Astrocyte (in vitro differentiated cells and primary cell): ENCODE measurements at regions not wholly inside any gene's neighbourhood (a gene's known extent, or its start where the extent isn't known, plus 50 kb on each side); places are given as distances from the start of the nearest gene placed in this dataset.

Experiments used
- EZH2 ChIP-seq: IDR thresholded peaks from 2 replicates; pipeline ENCODE4 v1.6.1; 2012; ENCODE audit warnings: mild to moderate bottlenecking, low read length, inconsistent platforms; ENCODE audit not compliant: insufficient read depth
- TF ChIP-seq, protein P1 (sequence below): IDR thresholded peaks from 2 replicates; pipeline ENCODE4 v1.5.1; 2011; ENCODE audit warnings: low read depth, mild to moderate bottlenecking, inconsistent platforms, low read length, moderate library complexity; ENCODE audit not compliant: insufficient read depth

- TF ChIP-seq, protein P1, sequence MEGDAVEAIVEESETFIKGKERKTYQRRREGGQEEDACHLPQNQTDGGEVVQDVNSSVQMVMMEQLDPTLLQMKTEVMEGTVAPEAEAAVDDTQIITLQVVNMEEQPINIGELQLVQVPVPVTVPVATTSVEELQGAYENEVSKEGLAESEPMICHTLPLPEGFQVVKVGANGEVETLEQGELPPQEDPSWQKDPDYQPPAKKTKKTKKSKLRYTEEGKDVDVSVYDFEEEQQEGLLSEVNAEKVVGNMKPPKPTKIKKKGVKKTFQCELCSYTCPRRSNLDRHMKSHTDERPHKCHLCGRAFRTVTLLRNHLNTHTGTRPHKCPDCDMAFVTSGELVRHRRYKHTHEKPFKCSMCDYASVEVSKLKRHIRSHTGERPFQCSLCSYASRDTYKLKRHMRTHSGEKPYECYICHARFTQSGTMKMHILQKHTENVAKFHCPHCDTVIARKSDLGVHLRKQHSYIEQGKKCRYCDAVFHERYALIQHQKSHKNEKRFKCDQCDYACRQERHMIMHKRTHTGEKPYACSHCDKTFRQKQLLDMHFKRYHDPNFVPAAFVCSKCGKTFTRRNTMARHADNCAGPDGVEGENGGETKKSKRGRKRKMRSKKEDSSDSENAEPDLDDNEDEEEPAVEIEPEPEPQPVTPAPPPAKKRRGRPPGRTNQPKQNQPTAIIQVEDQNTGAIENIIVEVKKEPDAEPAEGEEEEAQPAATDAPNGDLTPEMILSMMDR: no peak
- no peak for TF ChIP-seq EZH2
These were observed 98.4 kb downstream of the ZNF280B start for GRCh38 chr22:22410121-22410520.
